Ovary (tissue), 3 donors: ENCODE measurements at regions not wholly inside any gene's neighbourhood (a gene's known extent, or its start where the extent isn't known, plus 50 kb on each side); places are given as distances from the start of the nearest gene placed in this dataset.

Source experiments
- CTCF ChIP-seq, 3 donors: fragments of 450-650 bp in 2 of 3; fragments of 200-600 bp in 1 of 3; IDR thresholded peaks; one replicate each; pipeline versions ENCODE4 v1.5.1 to v1.8.0; 2016 to 2022; ENCODE audit warnings: antibody characterized with exemption in 3 of 3, mild to moderate bottlenecking in 1 of 3
- POLR2A ChIP-seq: fragments of 450-650 bp; IDR thresholded peaks from one replicate; pipeline ENCODE4 v1.6.1; 2017; ENCODE audit warnings: antibody characterized with exemption, mild to moderate bottlenecking, moderate library complexity
- donor health status: DM: no; HTN: no; CAD: no.

- no peak for TF ChIP-seq POLR2A
- no peak for TF ChIP-seq CTCF (IDR thresholded peaks at IDR 0.05)
These were observed 94.2 kb upstream of the SLC25A13 start for GRCh38 chr7:96416116-96416515.
